Activated B cell treated with CpG ODN at 0.5 μM for 24 hours (primary cell): ENCODE measurements at regions not wholly inside any gene's neighbourhood (a gene's known extent, or its start where the extent isn't known, plus 50 kb on each side); places are given as distances from the start of the nearest gene placed in this dataset.

ENCODE experiments used
- ATAC-seq: fragments of 200-7000 bp; cut with Tn5 transposase; one replicate; pipeline ENCODE4 v1.10.0; 2021; ENCODE audit warnings: low read depth, mild to moderate bottlenecking, moderate library complexity
- CTCF ChIA-PET: fragments of 350-600 bp; sonication (Branson Sonifier 250); formaldehyde crosslinking; loops from one replicate; lab custom pipeline; 2021; ENCODE audit warnings: antibody characterized with exemption; lab: Charles Lee
- POLR2A ChIA-PET: fragments of 350-600 bp; sonication (Branson Sonifier 250); formaldehyde crosslinking; loops from one replicate; lab custom pipeline; 2021; ENCODE audit warnings: antibody characterized with exemption; lab: Charles Lee
- DNase-seq: peaks from one replicate; pipeline ENCODE4 v3.0.0; 2022
- H3K27ac Mint-ChIP-seq: one replicate; pipeline ENCODE4 v1.8.0; 2020; ENCODE audit warnings: mixed read lengths
- H3K27me3 Mint-ChIP-seq: one replicate; pipeline ENCODE4 v1.8.0; 2021; ENCODE audit warnings: mixed read lengths
- H3K36me3 Mint-ChIP-seq: one replicate; pipeline ENCODE4 v1.8.0; 2021; ENCODE audit warnings: low read depth, mixed read lengths
- H3K4me1 Mint-ChIP-seq: one replicate; pipeline ENCODE4 v1.8.0; 2021; ENCODE audit warnings: mixed read lengths
- H3K4me3 Mint-ChIP-seq: one replicate; pipeline ENCODE4 v1.8.0; 2020; ENCODE audit warnings: mild to moderate bottlenecking, mixed read lengths
- H3K9me3 Mint-ChIP-seq: one replicate; pipeline ENCODE4 v1.8.0; 2020; ENCODE audit warnings: mixed read lengths
- intact Hi-C: fragments of 100-400 bp; cut with micrococcal nuclease; formaldehyde crosslinking; loops from one replicate; pipeline ENCODE4 v1.15.1; 2024
- TF ChIP-seq, protein P1 (sequence below): fragments of 200-600 bp; IDR thresholded peaks from one replicate; pipeline ENCODE4 v1.8.0; 2022; ENCODE audit warnings: antibody characterized with exemption, mild to moderate bottlenecking

DNA sequence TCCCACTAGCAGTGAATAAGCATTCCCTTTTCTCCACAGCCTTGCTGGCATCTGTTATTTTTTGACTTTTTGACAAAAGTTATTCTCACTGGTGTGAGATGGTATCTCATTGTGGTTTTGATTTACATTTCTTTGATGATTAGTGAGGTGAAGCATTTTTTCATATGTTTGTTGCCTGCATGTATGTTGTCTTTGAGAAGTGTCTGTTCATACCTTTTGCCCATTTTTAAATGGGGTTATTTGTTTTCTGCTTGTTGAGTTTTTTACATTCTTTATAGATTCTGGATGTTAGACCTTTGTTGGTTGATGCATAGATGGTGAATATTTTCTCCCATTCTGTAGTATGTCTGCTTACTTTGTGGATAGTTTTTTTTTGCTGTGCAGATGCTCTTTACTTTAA, 171.7 kb downstream of the SREK1 start:
- H3K4me3 Mint-ChIP-seq = no peak overlapping the region

DNA sequence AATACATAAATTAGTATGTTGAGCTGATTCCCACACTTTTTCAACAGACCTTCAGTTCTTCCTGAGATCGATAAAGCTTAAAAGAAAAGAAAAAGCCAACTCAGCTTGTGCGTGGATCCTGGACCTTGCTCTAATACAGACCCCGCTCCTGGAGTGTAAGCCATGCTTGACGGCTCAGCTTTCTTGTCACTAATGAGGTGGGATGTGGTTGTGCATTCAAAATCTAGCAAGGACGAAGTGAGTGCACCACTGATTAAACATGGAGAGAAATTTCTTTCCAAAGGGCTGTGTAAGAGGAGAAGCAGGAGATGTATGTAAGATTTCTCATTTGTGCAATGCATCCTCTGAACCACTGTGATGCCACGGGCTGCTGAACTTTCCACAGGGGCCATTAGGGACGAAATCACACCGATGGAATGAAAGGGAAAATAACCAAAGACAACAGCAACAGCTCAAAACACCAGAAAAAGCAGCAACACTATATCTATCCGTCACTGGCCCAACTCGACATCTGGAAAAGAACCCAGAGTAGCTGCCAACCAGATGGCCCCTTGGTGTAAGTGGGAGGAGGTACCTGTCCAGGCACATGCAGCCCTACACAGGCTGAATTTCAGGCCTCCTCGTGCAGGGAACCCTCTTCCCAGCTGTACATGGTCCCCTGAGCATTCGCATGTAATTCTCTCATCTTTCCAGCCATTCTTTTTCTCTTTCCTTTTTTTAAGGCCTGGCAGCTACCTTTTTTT, 178.9 kb downstream of the SREK1 start:
- TF ChIP-seq, protein P1, sequence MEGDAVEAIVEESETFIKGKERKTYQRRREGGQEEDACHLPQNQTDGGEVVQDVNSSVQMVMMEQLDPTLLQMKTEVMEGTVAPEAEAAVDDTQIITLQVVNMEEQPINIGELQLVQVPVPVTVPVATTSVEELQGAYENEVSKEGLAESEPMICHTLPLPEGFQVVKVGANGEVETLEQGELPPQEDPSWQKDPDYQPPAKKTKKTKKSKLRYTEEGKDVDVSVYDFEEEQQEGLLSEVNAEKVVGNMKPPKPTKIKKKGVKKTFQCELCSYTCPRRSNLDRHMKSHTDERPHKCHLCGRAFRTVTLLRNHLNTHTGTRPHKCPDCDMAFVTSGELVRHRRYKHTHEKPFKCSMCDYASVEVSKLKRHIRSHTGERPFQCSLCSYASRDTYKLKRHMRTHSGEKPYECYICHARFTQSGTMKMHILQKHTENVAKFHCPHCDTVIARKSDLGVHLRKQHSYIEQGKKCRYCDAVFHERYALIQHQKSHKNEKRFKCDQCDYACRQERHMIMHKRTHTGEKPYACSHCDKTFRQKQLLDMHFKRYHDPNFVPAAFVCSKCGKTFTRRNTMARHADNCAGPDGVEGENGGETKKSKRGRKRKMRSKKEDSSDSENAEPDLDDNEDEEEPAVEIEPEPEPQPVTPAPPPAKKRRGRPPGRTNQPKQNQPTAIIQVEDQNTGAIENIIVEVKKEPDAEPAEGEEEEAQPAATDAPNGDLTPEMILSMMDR = no peak
- POLR2A ChIA-PET = no interaction called here

More for the DNA sequence above, 171.7 kb downstream of the SREK1 start:
- intact Hi-C loops = no loop called here
- ATAC-seq (no peak), DNase-seq (no peak)
- CTCF ChIA-PET = no interaction called here
- Mint-ChIP-seq H3K36me3 (no peaks in the 10 kb centered on the region), H3K9me3 (peaks cover 10% of the 10 kb centered on the region), H3K27me3 (peaks cover 10% of the 10 kb centered on the region), H3K27ac (no peak overlapping the region), H3K4me1 (no peaks in the 10 kb centered on the region)
- POLR2A ChIA-PET = no interaction called here
- TF ChIP-seq, protein P1 = no peak

DNA sequence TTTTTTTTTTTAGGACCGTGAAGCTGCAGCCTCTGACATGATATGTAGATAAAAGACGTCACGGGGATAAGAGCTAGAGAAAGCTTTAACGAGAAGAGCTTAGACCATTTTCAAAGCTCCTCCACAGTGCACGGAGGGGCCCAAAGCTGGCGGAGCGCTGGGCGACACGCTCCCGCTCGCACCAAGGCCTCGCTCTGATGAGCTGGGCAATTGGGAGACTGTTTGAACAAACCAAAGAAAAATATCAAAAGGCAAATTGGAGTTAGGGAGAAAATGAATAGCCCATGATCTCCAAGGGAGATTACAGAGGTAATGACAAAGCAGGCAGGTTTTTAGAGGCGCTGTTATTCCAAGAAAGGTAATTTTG, 179.4 kb downstream of the SREK1 start:
- H3K27me3 Mint-ChIP-seq = peaks cover 17% of the 10 kb centered on the region
- ATAC-seq (no peak), DNase-seq (no peak)
- TF ChIP-seq, protein P1 = no peak
- ChIA-PET POLR2A (no interaction called here), CTCF (interaction anchor here (1.2 kb wide), 1 partner anchor 16 kb away, joined by 3 read pairs; no protein-coding TSS in a partner anchor)
- no peak overlapping the region for H3K27ac Mint-ChIP-seq
- intact Hi-C loops = no loop called here
- H3K4me1 Mint-ChIP-seq = no peaks in the 10 kb centered on the region
- no peaks in the 10 kb centered on the region for H3K9me3 Mint-ChIP-seq
- H3K4me3 Mint-ChIP-seq = no peak overlapping the region
- no peaks in the 10 kb centered on the region for H3K36me3 Mint-ChIP-seq

More for the DNA sequence above, 178.9 kb downstream of the SREK1 start:
- CTCF ChIA-PET = no interaction called here
- Mint-ChIP-seq H3K36me3 (no peaks in the 10 kb centered on the region), H3K27ac (no peak overlapping the region), H3K4me3 (no peak overlapping the region), H3K4me1 (no peaks in the 10 kb centered on the region), H3K27me3 (peaks cover 17% of the 10 kb centered on the region), H3K9me3 (no peaks in the 10 kb centered on the region)
- intact Hi-C loops = no loop called here
- ATAC-seq (no peak), DNase-seq (no peak)

DNA sequence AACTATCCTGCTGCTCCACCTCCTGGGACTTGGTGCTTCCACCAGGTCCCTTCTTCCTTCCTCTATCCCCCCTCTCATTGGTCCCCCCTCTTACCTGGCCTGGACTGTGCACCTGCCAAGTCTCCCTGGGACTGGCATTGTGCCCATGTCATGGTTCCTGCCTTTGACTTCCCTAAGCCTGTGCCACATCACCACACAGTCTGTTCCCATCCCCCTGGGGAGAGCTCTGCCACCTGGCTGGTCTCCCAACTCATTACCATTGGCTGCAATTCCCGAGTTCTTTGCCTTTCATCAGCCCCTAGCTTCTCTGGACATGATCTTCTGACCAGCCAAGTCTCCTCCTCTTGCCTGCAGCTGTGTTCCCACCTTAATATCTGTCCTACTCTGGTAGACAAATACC, 180.3 kb downstream of the SREK1 start:
- intact Hi-C loops = no loop called here
- POLR2A ChIA-PET = no interaction called here
- Mint-ChIP-seq H3K9me3 (no peaks in the 10 kb centered on the region), H3K27ac (no peak overlapping the region), H3K27me3 (peaks cover 17% of the 10 kb centered on the region), H3K4me3 (no peak overlapping the region), H3K36me3 (no peaks in the 10 kb centered on the region), H3K4me1 (no peaks in the 10 kb centered on the region)
- no peak for DNase-seq
- ATAC-seq = no peak
- CTCF ChIA-PET = interaction anchor here (1.2 kb wide), 1 partner anchor 17 kb away, joined by 3 read pairs; no protein-coding TSS in a partner anchor
- TF ChIP-seq, protein P1 = no peak

DNA sequence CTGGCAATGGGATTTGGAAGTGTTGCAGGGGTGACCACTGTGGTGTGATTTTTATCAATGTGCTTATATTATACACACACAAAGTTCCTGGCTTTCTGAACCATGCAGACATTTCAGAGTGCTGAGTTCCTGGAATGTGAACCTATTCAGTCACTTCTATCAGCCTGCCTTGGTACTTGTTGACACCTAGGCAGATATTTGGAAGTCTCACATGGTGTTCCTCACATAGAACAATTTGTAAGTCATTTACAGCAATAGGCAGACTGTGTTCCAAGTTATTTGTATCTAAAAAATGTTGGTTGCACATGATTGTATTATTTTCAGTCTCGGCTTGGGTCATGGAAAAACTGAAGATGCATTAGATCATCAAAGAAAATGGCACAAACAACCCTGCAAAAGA, 182.2 kb downstream of the SREK1 start:
- POLR2A ChIA-PET = no interaction called here
- ATAC-seq (no peak), DNase-seq (no peak)
- intact Hi-C loops = no loop called here
- no peak overlapping the region for H3K27ac Mint-ChIP-seq
- TF ChIP-seq, protein P1 = no peak
- H3K4me1 Mint-ChIP-seq = no peaks in the 10 kb centered on the region
- no peak overlapping the region for H3K4me3 Mint-ChIP-seq
- CTCF ChIA-PET = interaction anchor here (0.9 kb wide), 1 partner anchor 18 kb away, joined by 4 read pairs; no protein-coding TSS in a partner anchor
- H3K36me3 Mint-ChIP-seq = no peaks in the 10 kb centered on the region
- H3K27me3 Mint-ChIP-seq = peaks cover 8% of the 10 kb centered on the region
- H3K9me3 Mint-ChIP-seq = no peaks in the 10 kb centered on the region
